ENCODE measurements at regions not wholly inside any gene's neighbourhood (a gene's known extent, or its start where the extent isn't known, plus 50 kb on each side); places are given as distances from the start of the nearest gene placed in this dataset.

DNA sequence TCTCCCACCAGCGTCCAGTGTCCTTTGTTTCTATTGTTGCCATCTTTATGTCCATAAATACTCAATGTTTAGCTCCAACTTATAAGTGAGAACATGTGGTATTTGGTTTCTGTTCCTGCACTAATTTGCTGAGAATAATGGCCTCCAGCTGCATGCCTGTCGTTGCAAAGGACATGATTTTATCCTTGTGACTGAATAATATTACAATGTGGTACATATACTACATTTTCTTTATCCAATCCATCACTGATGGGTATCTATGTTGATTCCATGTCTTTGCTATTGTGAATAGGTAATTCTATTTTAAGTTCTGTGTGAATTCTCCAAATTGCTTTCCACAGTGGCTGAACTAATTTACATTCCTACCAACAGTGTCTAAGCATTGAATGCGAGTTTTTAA, 578.6 kb upstream of the CA10 start:
- H3K4me3 ChIP-seq (ENCODE audit: low read length in 2 of 2): no peak overlapping the region
- H3K4me1 ChIP-seq (ENCODE audit: control insufficient read depth in 2 of 2, insufficient read depth in 1 of 2, low read depth in 1 of 2, low read length in 2 of 2): no peaks in the 10 kb centered on the region
- H2BK15ac ChIP-seq (ENCODE audit: low read length): no peak overlapping the region
- H3K27me3 ChIP-seq (ENCODE audit: control insufficient read depth in 3 of 3, insufficient read depth in 3 of 3, low read depth in 1 of 3, low read length in 3 of 3): no peaks in the 10 kb centered on the region
- H4K91ac ChIP-seq (ENCODE audit: low read depth, low read length, poor library complexity): no peak overlapping the region
- no peaks in the 10 kb centered on the region for H3K36me3 ChIP-seq (replicated peaks in 1 of 2; ENCODE audit: control insufficient read depth in 2 of 2, insufficient read depth in 2 of 2, low read length in 2 of 2)
- no peak overlapping the region for H4K8ac ChIP-seq (ENCODE audit: low read depth, low read length)
- H3K27ac ChIP-seq (replicated peaks; ENCODE audit: low read length): no peak overlapping the region
- H3K18ac ChIP-seq (ENCODE audit: low read length): no peak overlapping the region
- no peak overlapping the region for H2AK5ac ChIP-seq (ENCODE audit: low read depth, low read length)
- H2BK120ac ChIP-seq (ENCODE audit: low read depth, low read length): no peak overlapping the region
- DNase-seq (ENCODE audit: low spot score): no peak
- no peak overlapping the region for H3K4ac ChIP-seq (ENCODE audit: low read length)
- H2BK12ac ChIP-seq (ENCODE audit: low read length): no peak overlapping the region
- no peak overlapping the region for H2BK5ac ChIP-seq (ENCODE audit: low read length)
- H3K9ac ChIP-seq (ENCODE audit: low read depth, low read length, poor library complexity): no peak overlapping the region
- no peaks in the 10 kb centered on the region for H3K9me3 ChIP-seq (replicated peaks in 1 of 2; ENCODE audit: control insufficient read depth in 2 of 2, insufficient read depth in 1 of 2, low read depth in 1 of 2, low read length in 2 of 2)
- H3K23ac ChIP-seq (ENCODE audit: low read depth, low read length, poor library complexity): no peak overlapping the region
- no peak overlapping the region for H3K4me2 ChIP-seq (ENCODE audit: insufficient read depth, low read length, poor library complexity, severe bottlenecking)
- no peaks in the 10 kb centered on the region for H3K79me1 ChIP-seq (ENCODE audit: low read depth, low read length)
- WGBS, 2 donors (ENCODE audit: extremely low coverage in 2 of 2, insufficient read length in 2 of 2, insufficient replicate concordance in 1 of 2): no CpG with 5 or more reads among the region's 3 CpGs
- H3K14ac ChIP-seq (ENCODE audit: low read length): no peak overlapping the region
- no peak overlapping the region for H2AFZ ChIP-seq (ENCODE audit: low read length)

DNA sequence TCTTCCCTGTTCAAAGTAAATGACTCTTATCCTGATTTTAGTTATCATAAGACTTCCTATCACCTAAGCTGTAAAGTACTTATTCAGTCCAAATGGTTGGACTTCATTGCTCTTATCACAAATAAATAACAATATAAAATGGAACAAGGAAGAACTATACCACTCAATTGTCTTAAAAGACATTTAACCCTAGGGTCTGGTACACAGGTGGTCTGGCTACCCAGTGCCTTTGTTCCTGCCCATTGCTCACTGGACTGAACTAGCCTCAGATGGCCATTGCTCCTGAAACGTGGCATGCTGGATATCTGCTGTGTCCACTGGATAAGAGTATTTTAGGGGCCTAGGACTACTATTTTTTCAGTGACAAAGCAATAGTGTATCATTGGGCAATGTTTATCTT, 574.3 kb upstream of the CA10 start:
- no peak overlapping the region for H4K8ac ChIP-seq (ENCODE audit: low read depth, low read length)
- H2BK15ac ChIP-seq (ENCODE audit: low read length): no peak overlapping the region
- no peak overlapping the region for H3K4me2 ChIP-seq (ENCODE audit: insufficient read depth, low read length, poor library complexity, severe bottlenecking)
- no peak overlapping the region for H3K4ac ChIP-seq (ENCODE audit: low read length)
- DNase-seq (ENCODE audit: low spot score): no peak
- no peak overlapping the region for H3K4me3 ChIP-seq (ENCODE audit: low read length in 2 of 2)
- H2AK5ac ChIP-seq (ENCODE audit: low read depth, low read length): no peak overlapping the region
- H3K79me1 ChIP-seq (ENCODE audit: low read depth, low read length): no peaks in the 10 kb centered on the region
- no peaks in the 10 kb centered on the region for H3K9me3 ChIP-seq (replicated peaks in 1 of 2; ENCODE audit: control insufficient read depth in 2 of 2, insufficient read depth in 1 of 2, low read depth in 1 of 2, low read length in 2 of 2)
- no peaks in the 10 kb centered on the region for H3K4me1 ChIP-seq (ENCODE audit: control insufficient read depth in 2 of 2, insufficient read depth in 1 of 2, low read depth in 1 of 2, low read length in 2 of 2)
- no peak overlapping the region for H3K9ac ChIP-seq (ENCODE audit: low read depth, low read length, poor library complexity)
- no CpG with 5 or more reads among the region's 1 CpG for WGBS, 2 donors (ENCODE audit: extremely low coverage in 2 of 2, insufficient read length in 2 of 2, insufficient replicate concordance in 1 of 2)
- H2BK120ac ChIP-seq (ENCODE audit: low read depth, low read length): no peak overlapping the region
- H3K18ac ChIP-seq (ENCODE audit: low read length): no peak overlapping the region
- no peak overlapping the region for H3K27ac ChIP-seq (replicated peaks; ENCODE audit: low read length)
- no peak overlapping the region for H4K91ac ChIP-seq (ENCODE audit: low read depth, low read length, poor library complexity)
- no peak overlapping the region for H3K23ac ChIP-seq (ENCODE audit: low read depth, low read length, poor library complexity)
- no peak overlapping the region for H2BK5ac ChIP-seq (ENCODE audit: low read length)
- H3K14ac ChIP-seq (ENCODE audit: low read length): no peak overlapping the region
- H2BK12ac ChIP-seq (ENCODE audit: low read length): no peak overlapping the region
- no peaks in the 10 kb centered on the region for H3K36me3 ChIP-seq (replicated peaks in 1 of 2; ENCODE audit: control insufficient read depth in 2 of 2, insufficient read depth in 2 of 2, low read length in 2 of 2)
- H2AFZ ChIP-seq (ENCODE audit: low read length): no peak overlapping the region
- H3K27me3 ChIP-seq (ENCODE audit: control insufficient read depth in 3 of 3, insufficient read depth in 3 of 3, low read depth in 1 of 3, low read length in 3 of 3): no peaks in the 10 kb centered on the region

DNA sequence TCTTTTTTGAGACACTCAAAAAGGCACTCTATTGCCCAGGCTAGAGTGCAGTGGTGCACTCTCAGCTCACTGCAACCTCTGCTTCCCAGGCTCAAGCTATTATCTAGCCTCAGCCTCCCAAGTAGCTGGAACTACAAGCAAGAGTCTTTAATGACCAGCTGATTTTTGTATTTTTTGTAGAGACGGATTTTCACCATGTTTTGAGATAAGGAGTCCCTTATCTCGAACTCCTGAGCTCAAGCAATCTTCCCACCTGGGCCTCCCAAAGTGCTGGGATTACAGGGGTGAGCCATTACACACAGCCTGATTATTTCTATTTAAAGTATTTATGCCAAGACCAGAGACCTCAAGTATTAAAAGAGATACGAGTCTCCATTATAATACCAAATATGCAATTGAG, 566.1 kb upstream of the CA10 start:
- no peaks in the 10 kb centered on the region for H3K36me3 ChIP-seq (replicated peaks in 1 of 2; ENCODE audit: control insufficient read depth in 2 of 2, insufficient read depth in 2 of 2, low read length in 2 of 2)

DNA sequence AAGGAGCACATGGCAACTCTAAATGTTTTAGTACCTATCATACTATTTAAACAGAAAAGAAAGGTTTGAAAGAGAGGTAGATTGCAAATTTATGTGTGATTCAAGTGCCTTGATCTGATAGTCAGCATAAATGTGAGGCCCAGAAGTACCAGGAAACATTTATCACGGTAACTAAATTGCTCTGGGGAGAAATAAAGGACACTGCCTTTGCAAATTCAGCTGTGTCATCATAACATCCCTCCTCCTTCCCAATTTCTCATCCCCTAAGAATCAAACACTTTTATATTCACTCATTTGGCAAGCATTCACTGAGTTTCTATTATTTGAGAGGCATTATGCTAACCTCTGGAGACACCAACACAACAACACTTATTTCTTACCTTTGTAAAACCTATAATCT, 563.4 kb upstream of the CA10 start:
- H2BK120ac ChIP-seq (ENCODE audit: low read depth, low read length): no peak overlapping the region
- no peak overlapping the region for H2BK12ac ChIP-seq (ENCODE audit: low read length)
- H2AK5ac ChIP-seq (ENCODE audit: low read depth, low read length): no peak overlapping the region
- H3K4me3 ChIP-seq (ENCODE audit: low read length in 2 of 2): no peak overlapping the region
- no peak for DNase-seq (ENCODE audit: low spot score)
- H4K91ac ChIP-seq (ENCODE audit: low read depth, low read length, poor library complexity): no peak overlapping the region
- H3K4me1 ChIP-seq (ENCODE audit: control insufficient read depth in 2 of 2, insufficient read depth in 1 of 2, low read depth in 1 of 2, low read length in 2 of 2): no peaks in the 10 kb centered on the region
- H3K4ac ChIP-seq (ENCODE audit: low read length): no peak overlapping the region
- no peak overlapping the region for H3K18ac ChIP-seq (ENCODE audit: low read length)
- no peak overlapping the region for H3K4me2 ChIP-seq (ENCODE audit: insufficient read depth, low read length, poor library complexity, severe bottlenecking)
- H3K27ac ChIP-seq (replicated peaks; ENCODE audit: low read length): no peak overlapping the region
- H2BK5ac ChIP-seq (ENCODE audit: low read length): no peak overlapping the region
- H4K8ac ChIP-seq (ENCODE audit: low read depth, low read length): no peak overlapping the region
- H2AFZ ChIP-seq (ENCODE audit: low read length): no peak overlapping the region
- no peaks in the 10 kb centered on the region for H3K9me3 ChIP-seq (replicated peaks in 1 of 2; ENCODE audit: control insufficient read depth in 2 of 2, insufficient read depth in 1 of 2, low read depth in 1 of 2, low read length in 2 of 2)
- no CpG with 5 or more reads among the region's 1 CpG for WGBS, 2 donors (ENCODE audit: extremely low coverage in 2 of 2, insufficient read length in 2 of 2, insufficient replicate concordance in 1 of 2)
- H2BK15ac ChIP-seq (ENCODE audit: low read length): no peak overlapping the region
- H3K79me1 ChIP-seq (ENCODE audit: low read depth, low read length): no peaks in the 10 kb centered on the region
- no peak overlapping the region for H3K23ac ChIP-seq (ENCODE audit: low read depth, low read length, poor library complexity)
- H3K27me3 ChIP-seq (ENCODE audit: control insufficient read depth in 3 of 3, insufficient read depth in 3 of 3, low read depth in 1 of 3, low read length in 3 of 3): no peaks in the 10 kb centered on the region
- no peak overlapping the region for H3K9ac ChIP-seq (ENCODE audit: low read depth, low read length, poor library complexity)
- H3K14ac ChIP-seq (ENCODE audit: low read length): no peak overlapping the region
- H3K36me3 ChIP-seq (replicated peaks in 1 of 2; ENCODE audit: control insufficient read depth in 2 of 2, insufficient read depth in 2 of 2, low read length in 2 of 2): no peaks in the 10 kb centered on the region

More for the DNA sequence above, 566.1 kb upstream of the CA10 start:
- Histone ChIP-seq H2BK5ac (ENCODE audit: low read length) (no peak overlapping the region), H3K4me1 (ENCODE audit: control insufficient read depth in 2 of 2, insufficient read depth in 1 of 2, low read depth in 1 of 2, low read length in 2 of 2) (no peaks in the 10 kb centered on the region), H2BK120ac (ENCODE audit: low read depth, low read length) (no peak overlapping the region), H3K4ac (ENCODE audit: low read length) (no peak overlapping the region), H3K4me3 (ENCODE audit: low read length in 2 of 2) (no peak overlapping the region), H2AFZ (ENCODE audit: low read length) (no peak overlapping the region), H3K14ac (ENCODE audit: low read length) (no peak overlapping the region), H3K27me3 (ENCODE audit: control insufficient read depth in 3 of 3, insufficient read depth in 3 of 3, low read depth in 1 of 3, low read length in 3 of 3) (no peaks in the 10 kb centered on the region), H3K23ac (ENCODE audit: low read depth, low read length, poor library complexity) (no peak overlapping the region), H2BK12ac (ENCODE audit: low read length) (no peak overlapping the region), H3K27ac (replicated peaks; ENCODE audit: low read length) (no peak overlapping the region), H4K8ac (ENCODE audit: low read depth, low read length) (no peak overlapping the region), H2AK5ac (ENCODE audit: low read depth, low read length) (no peak overlapping the region), H4K91ac (ENCODE audit: low read depth, low read length, poor library complexity) (no peak overlapping the region), H3K18ac (ENCODE audit: low read length) (no peak overlapping the region), H3K4me2 (ENCODE audit: insufficient read depth, low read length, poor library complexity, severe bottlenecking) (no peak overlapping the region), H3K79me1 (ENCODE audit: low read depth, low read length) (no peaks in the 10 kb centered on the region), H3K9me3 (replicated peaks in 1 of 2; ENCODE audit: control insufficient read depth in 2 of 2, insufficient read depth in 1 of 2, low read depth in 1 of 2, low read length in 2 of 2) (no peaks in the 10 kb centered on the region), H3K9ac (ENCODE audit: low read depth, low read length, poor library complexity) (no peak overlapping the region), H2BK15ac (ENCODE audit: low read length) (no peak overlapping the region)
- WGBS, 2 donors (ENCODE audit: extremely low coverage in 2 of 2, insufficient read length in 2 of 2, insufficient replicate concordance in 1 of 2): no CpG with 5 or more reads among the region's 3 CpGs
- no peak for DNase-seq (ENCODE audit: low spot score)
